CD4-positive, alpha-beta memory T cell (primary cell): ENCODE measurements at regions not wholly inside any gene's neighbourhood (a gene's known extent, or its start where the extent isn't known, plus 50 kb on each side); places are given as distances from the start of the nearest gene placed in this dataset.

ENCODE experiments used
- CTCF ChIA-PET: fragments of 350-600 bp; sonication (Branson Sonifier 250); formaldehyde crosslinking; loops from one replicate; lab custom pipeline; 2021; ENCODE audit warnings: inconsistent platforms; ENCODE audit not compliant: partially characterized antibody; lab: Charles Lee
- POLR2A ChIA-PET: fragments of 350-600 bp; sonication (Branson Sonifier 250); formaldehyde crosslinking; loops from one replicate; lab custom pipeline; 2021; ENCODE audit not compliant: partially characterized antibody; lab: Charles Lee
- DNase-seq, 5 donors: peaks; one replicate each; pipeline versions ENCODE4 v3.0.0 to v3.0.0-alpha.2; 2020 to 2022; ENCODE audit warnings: mixed read lengths in 1 of 5
- H3K27ac ChIP-seq: one replicate; pipeline ENCODE4 v1.7.0; 2013; ENCODE audit warnings: low read depth, low read length
- H3K27me3 ChIP-seq: 2 replicates; pipeline ENCODE4 v1.7.0; 2013; ENCODE audit warnings: mild to moderate bottlenecking, low read length, moderate library complexity; ENCODE audit not compliant: insufficient read depth
- H3K36me3 ChIP-seq: 2 replicates; pipeline ENCODE4 v1.7.0; 2013; ENCODE audit warnings: mild to moderate bottlenecking, low read length, moderate library complexity; ENCODE audit not compliant: insufficient read depth
- H3K4me1 ChIP-seq: 2 replicates; pipeline ENCODE4 v1.7.0; 2013; ENCODE audit warnings: mild to moderate bottlenecking, low read length, moderate library complexity; ENCODE audit not compliant: insufficient read depth
- H3K4me3 ChIP-seq, 2 donors: one replicate each; pipeline ENCODE4 v1.7.0; 2013; ENCODE audit warnings: low read length in 2 of 2, mild to moderate bottlenecking in 1 of 2
- H3K9me3 ChIP-seq, 2 donors: one replicate each; pipeline ENCODE4 v1.7.0; 2013; ENCODE audit warnings: low read length in 2 of 2, control low read depth in 1 of 2; ENCODE audit not compliant: control insufficient read depth in 1 of 2
- H3K27ac Mint-ChIP-seq, 7 donors: one replicate each; pipeline ENCODE4 v1.8.0; 2020 to 2021; ENCODE audit warnings: mixed read lengths in 7 of 7, mild to moderate bottlenecking in 6 of 7, inconsistent platforms in 3 of 7, moderate library complexity in 3 of 7
- H3K27me3 Mint-ChIP-seq, 2 donors: one replicate each; pipeline ENCODE4 v1.8.0; 2020 to 2021; ENCODE audit warnings: mixed read lengths in 2 of 2
- H3K36me3 Mint-ChIP-seq, 2 donors: one replicate each; pipeline ENCODE4 v1.8.0; 2020 to 2021; ENCODE audit warnings: mixed read lengths in 2 of 2, inconsistent platforms in 1 of 2, mild to moderate bottlenecking in 1 of 2
- H3K4me1 Mint-ChIP-seq, 4 donors: one replicate each; pipeline ENCODE4 v1.8.0; 2020 to 2021; ENCODE audit warnings: mixed read lengths in 4 of 4, mild to moderate bottlenecking in 1 of 4
- H3K4me3 Mint-ChIP-seq, 8 donors: one replicate each; pipeline ENCODE4 v1.8.0; 2020 to 2021; ENCODE audit warnings: mixed read lengths in 8 of 8, mild to moderate bottlenecking in 7 of 8, moderate library complexity in 6 of 8, inconsistent platforms in 3 of 8
- H3K9me3 Mint-ChIP-seq, 8 donors: one replicate each; pipeline ENCODE4 v1.8.0; 2020 to 2021; ENCODE audit warnings: mixed read lengths in 8 of 8, mild to moderate bottlenecking in 5 of 8, inconsistent platforms in 3 of 8, moderate library complexity in 1 of 8
- intact Hi-C: fragments of 100-400 bp; cut with micrococcal nuclease; formaldehyde crosslinking; loops from one replicate; pipeline ENCODE4 v1.15.1; 2023

DNA sequence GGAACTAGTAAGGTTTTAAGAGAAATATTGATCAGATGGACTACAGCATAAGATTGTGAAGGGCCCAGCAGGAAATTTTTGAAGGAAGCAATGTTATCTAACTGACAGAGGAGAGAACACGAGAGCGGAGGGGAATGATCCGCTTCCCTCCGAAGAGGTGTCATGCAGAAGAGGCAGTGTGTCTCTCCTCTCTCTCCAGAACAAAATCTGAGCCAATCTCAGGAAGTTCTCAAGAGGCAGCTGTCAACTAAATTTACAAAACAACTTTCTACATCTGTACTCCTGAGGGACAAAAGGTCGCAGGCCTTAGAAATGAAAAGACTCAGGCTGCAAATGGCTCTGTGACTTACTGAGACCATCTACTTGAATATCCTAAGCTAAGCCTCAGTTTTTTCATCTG lies 224.6 kb upstream of the CDH5 start:
- Histone ChIP-seq H3K4me3 (no peak overlapping the region), H3K27me3 (no peaks in the 10 kb centered on the region), H3K27ac (no peak overlapping the region), H3K4me1 (no peaks in the 10 kb centered on the region), H3K9me3 (no peaks in the 10 kb centered on the region), H3K36me3 (no peaks in the 10 kb centered on the region)
- H3K4me3 Mint-ChIP-seq: no peak overlapping the region
- peaks cover 11 to 12% of the 10 kb centered on the region in 2 donors for H3K27me3 Mint-ChIP-seq
- no peaks in the 10 kb centered on the region for H3K36me3 Mint-ChIP-seq
- CTCF ChIA-PET: no interaction called here
- no peak overlapping the region for H3K27ac Mint-ChIP-seq
- POLR2A ChIA-PET: no interaction called here
- H3K4me1 Mint-ChIP-seq: peaks cover 0 to 3% (median 0%) of the 10 kb centered on the region in 4 donors
- intact Hi-C loops: no loop called here
- DNase-seq: no peak
- H3K9me3 Mint-ChIP-seq: no peaks in the 10 kb centered on the region

DNA sequence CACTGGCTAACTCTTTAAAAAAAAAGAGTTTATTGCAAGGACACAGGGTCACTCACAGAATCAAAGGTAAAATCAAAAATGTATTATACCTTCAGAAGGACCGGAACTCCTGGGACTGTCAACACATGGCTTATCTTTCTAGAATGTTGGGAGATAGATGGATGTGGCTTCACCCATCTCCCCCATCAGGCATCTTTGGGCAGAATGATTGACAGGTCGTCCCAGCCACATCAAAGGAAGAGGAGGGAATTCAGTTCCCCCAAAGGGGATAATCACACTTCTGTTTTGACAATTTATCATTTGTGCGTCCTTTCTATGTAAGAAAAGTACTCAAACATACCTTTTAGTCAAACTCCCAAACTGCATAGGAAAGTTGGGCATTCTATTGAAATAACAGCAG lies 228.6 kb upstream of the CDH5 start:
- no peaks in the 10 kb centered on the region for H3K36me3 ChIP-seq
- H3K4me3 Mint-ChIP-seq: no peak overlapping the region
- H3K9me3 Mint-ChIP-seq: no peaks in the 10 kb centered on the region
- H3K4me1 Mint-ChIP-seq: no peaks in the 10 kb centered on the region
- ChIA-PET POLR2A (no interaction called here), CTCF (no interaction called here)
- no peaks in the 10 kb centered on the region for H3K9me3 ChIP-seq
- intact Hi-C loops: no loop called here
- no peak overlapping the region for H3K4me3 ChIP-seq
- no peaks in the 10 kb centered on the region for H3K36me3 Mint-ChIP-seq
- no peaks in the 10 kb centered on the region for H3K27me3 ChIP-seq
- no peak overlapping the region for H3K27ac Mint-ChIP-seq
- no peak for DNase-seq
- H3K27ac ChIP-seq: no peak overlapping the region
- H3K4me1 ChIP-seq: no peaks in the 10 kb centered on the region
- peaks cover 10 to 17% of the 10 kb centered on the region in 2 donors for H3K27me3 Mint-ChIP-seq

DNA sequence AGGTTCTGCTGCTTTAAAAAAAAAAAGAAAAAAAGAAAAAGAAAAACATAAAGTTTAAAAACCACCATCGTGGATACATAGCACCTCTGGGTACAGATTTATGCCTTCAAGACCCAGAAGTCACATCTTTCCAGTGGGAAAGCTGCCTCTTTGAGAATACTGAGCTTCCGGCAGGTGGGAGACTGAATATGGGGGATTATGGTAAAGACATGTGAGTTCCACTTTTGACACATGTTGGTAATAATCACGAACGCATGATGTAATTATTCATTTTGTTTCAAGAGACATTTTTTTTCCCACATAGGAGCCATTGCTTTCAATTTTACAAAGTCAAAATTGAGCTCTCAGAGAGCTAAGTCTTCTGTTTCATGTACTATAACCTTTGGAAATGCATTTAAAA lies 229.7 kb upstream of the CDH5 start:
- Mint-ChIP-seq H3K27me3 (peaks cover 5 to 20% of the 10 kb centered on the region in 2 donors), H3K27ac (no peak overlapping the region), H3K9me3 (no peaks in the 10 kb centered on the region), H3K36me3 (no peaks in the 10 kb centered on the region), H3K4me1 (no peaks in the 10 kb centered on the region), H3K4me3 (no peak overlapping the region)
- Histone ChIP-seq H3K4me3 (no peak overlapping the region), H3K4me1 (no peaks in the 10 kb centered on the region), H3K9me3 (no peaks in the 10 kb centered on the region), H3K27me3 (no peaks in the 10 kb centered on the region), H3K36me3 (no peaks in the 10 kb centered on the region), H3K27ac (no peak overlapping the region)
- intact Hi-C loops: no loop called here
- ChIA-PET POLR2A (no interaction called here), CTCF (no interaction called here)
- no peak for DNase-seq

DNA sequence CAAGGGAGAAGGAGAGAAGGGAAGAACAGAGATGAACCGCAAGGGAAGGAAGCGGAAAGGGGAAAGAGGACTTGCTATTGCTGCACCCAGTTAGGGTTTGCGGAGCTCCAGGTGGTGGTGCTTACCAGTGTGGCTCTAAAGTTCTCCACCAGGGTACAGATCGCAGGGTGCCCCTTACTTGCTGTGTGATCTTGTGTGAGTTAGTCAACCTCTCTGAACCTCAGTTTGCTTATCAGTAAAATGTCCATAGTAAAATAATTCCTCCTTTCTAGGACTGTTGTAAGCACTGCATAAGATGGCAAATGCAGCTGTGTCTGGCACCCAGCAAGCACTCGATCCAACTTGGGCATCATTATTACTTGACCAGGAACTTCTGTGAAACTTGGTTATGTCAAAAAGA lies 230.7 kb upstream of the CDH5 start:
- Histone ChIP-seq H3K27me3 (no peaks in the 10 kb centered on the region), H3K4me3 (no peak overlapping the region), H3K36me3 (no peaks in the 10 kb centered on the region), H3K27ac (no peak overlapping the region), H3K4me1 (no peaks in the 10 kb centered on the region), H3K9me3 (no peaks in the 10 kb centered on the region)
- DNase-seq: no peak
- intact Hi-C loops: no loop called here
- CTCF ChIA-PET: no interaction called here
- Mint-ChIP-seq H3K4me3 (no peak overlapping the region), H3K27ac (no peak overlapping the region), H3K9me3 (no peaks in the 10 kb centered on the region), H3K4me1 (no peaks in the 10 kb centered on the region), H3K36me3 (no peaks in the 10 kb centered on the region), H3K27me3 (peaks cover 8 to 13% of the 10 kb centered on the region in 2 donors)
- POLR2A ChIA-PET: no interaction called here

DNA sequence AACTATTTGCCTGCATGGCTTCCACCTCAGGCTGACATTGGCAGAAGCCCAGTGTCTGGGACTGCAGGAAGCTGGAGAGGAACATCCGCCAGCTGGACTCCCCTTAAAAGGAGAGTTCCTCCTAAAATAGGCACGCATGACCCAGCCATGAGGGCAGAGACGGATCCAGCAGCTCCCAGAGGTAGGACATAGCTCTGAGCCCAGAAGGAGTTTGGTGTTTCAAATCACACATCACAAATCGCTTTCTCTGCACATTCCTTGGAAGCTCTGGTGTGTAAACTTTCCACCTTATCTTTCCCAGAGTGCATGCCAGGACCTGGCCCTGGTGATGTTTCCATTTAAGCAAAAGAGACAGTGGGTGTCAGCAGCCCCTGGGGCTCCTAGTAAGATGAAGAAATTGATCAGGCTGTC lies 231.1 kb upstream of the CDH5 start:
- no peak overlapping the region for H3K27ac ChIP-seq
- H3K4me3 Mint-ChIP-seq: no peak overlapping the region
- DNase-seq: no peak
- no peak overlapping the region for H3K4me3 ChIP-seq
- peaks cover 8 to 13% of the 10 kb centered on the region in 2 donors for H3K27me3 Mint-ChIP-seq
- H3K9me3 Mint-ChIP-seq: no peaks in the 10 kb centered on the region
- no peak overlapping the region for H3K27ac Mint-ChIP-seq
- intact Hi-C loops: no loop called here
- H3K36me3 ChIP-seq: no peaks in the 10 kb centered on the region
- ChIA-PET POLR2A (no interaction called here), CTCF (no interaction called here)
- H3K27me3 ChIP-seq: no peaks in the 10 kb centered on the region
- no peaks in the 10 kb centered on the region for H3K9me3 ChIP-seq
- H3K4me1 ChIP-seq: no peaks in the 10 kb centered on the region
- H3K4me1 Mint-ChIP-seq: no peaks in the 10 kb centered on the region
- no peaks in the 10 kb centered on the region for H3K36me3 Mint-ChIP-seq

DNA sequence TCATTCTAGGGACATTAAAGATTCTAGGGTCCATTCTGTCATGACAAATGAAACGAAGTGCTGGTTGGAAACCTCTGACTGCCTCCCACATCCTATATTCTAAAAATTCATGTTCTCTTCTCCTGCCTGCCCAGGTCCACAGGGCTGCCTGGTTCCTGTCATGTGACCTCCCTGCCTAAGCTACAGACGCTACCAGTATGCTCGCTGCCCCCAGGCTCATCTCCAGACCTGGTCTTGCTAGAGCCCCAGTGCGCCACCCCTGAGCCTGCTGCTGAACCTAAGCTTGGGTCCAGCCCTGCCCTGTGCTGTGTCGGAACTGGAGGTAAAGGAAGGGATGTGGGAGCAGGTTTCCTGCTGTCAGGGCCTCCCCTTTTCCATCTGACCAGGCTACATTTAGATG lies 231.6 kb upstream of the CDH5 start:
- Mint-ChIP-seq H3K9me3 (no peaks in the 10 kb centered on the region), H3K4me1 (no peaks in the 10 kb centered on the region), H3K27ac (no peak overlapping the region), H3K36me3 (no peaks in the 10 kb centered on the region), H3K27me3 (peaks cover 9 to 13% of the 10 kb centered on the region in 2 donors), H3K4me3 (no peak overlapping the region)
- DNase-seq: no peak
- H3K27ac ChIP-seq: no peak overlapping the region
- no peaks in the 10 kb centered on the region for H3K36me3 ChIP-seq
- H3K4me1 ChIP-seq: no peaks in the 10 kb centered on the region
- CTCF ChIA-PET: no interaction called here
- no peak overlapping the region for H3K4me3 ChIP-seq
- H3K27me3 ChIP-seq: no peaks in the 10 kb centered on the region
- POLR2A ChIA-PET: no interaction called here
- intact Hi-C loops: no loop called here
- H3K9me3 ChIP-seq: no peaks in the 10 kb centered on the region

DNA sequence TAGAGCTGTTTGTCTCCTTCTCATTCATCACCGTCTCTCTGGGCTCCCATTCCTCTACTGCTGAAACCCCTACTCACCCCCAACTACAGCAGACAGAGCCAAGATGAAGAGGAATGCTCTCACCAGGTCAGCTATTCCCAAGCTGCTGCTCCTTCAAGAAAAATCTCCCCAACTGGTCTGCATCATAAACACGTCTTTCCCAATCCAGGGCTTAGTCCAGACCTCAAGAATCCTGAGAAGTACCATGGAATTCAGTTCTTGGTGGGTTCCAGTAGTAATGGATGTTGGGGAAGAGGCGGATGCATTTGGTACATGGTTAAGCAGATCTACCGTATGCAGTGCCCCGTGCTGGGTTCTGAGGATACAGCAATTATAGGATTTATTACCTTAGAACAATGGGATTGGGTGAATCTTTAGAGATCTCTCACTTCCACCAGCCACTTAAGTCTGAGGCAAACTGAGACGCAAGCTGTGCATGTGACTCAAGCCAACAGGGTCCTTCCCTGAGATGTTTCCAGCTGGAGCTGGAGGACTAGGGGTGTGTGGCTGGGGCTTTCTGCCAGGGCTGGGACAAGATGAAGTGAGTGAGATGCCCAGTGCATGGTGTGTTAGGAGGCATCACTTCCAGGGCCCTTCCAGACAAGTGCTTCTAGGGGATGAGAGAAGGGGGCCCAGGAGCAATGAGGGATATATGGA lies 232.7 kb upstream of the CDH5 start:
- Mint-ChIP-seq H3K9me3 (no peaks in the 10 kb centered on the region), H3K4me3 (no peak overlapping the region), H3K27ac (peak overlapping the region in 1 of 7 donors; percentile 80), H3K36me3 (no peaks in the 10 kb centered on the region), H3K4me1 (no peaks in the 10 kb centered on the region), H3K27me3 (peaks cover 11 to 17% of the 10 kb centered on the region in 2 donors)
- no peaks in the 10 kb centered on the region for H3K9me3 ChIP-seq
- no peaks in the 10 kb centered on the region for H3K27me3 ChIP-seq
- intact Hi-C loops: no loop called here
- H3K27ac ChIP-seq: no peak overlapping the region
- no peaks in the 10 kb centered on the region for H3K4me1 ChIP-seq
- no peaks in the 10 kb centered on the region for H3K36me3 ChIP-seq
- POLR2A ChIA-PET: no interaction called here
- CTCF ChIA-PET: no interaction called here
- no peak for DNase-seq
- no peak overlapping the region for H3K4me3 ChIP-seq

DNA sequence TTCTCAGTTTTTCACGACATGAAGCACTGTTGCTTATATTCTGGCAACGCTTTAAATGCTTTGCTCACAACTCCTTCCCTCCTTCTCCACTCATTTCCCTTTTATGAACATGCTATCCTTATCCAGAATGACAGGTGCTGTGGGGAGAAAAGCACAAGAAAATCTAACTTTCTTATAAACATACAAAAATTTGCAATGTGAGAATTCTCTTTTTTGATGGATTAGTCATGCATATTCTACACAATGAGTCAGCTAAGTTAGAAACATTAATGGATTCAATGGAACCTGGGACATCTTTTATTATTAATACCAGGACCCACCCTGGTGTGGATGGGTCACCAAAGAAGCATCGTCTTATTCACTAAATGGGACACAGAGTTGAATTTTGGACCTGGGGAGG lies 234.6 kb upstream of the CDH5 start:
- peaks cover 0 to 8% (median 0%) of the 10 kb centered on the region in 4 donors for H3K4me1 Mint-ChIP-seq
- no peaks in the 10 kb centered on the region for H3K9me3 ChIP-seq
- no peak for DNase-seq
- no peak overlapping the region for H3K27ac ChIP-seq
- no peak overlapping the region for H3K4me3 Mint-ChIP-seq
- H3K27me3 ChIP-seq: peaks cover 9% of the 10 kb centered on the region
- no peak overlapping the region for H3K4me3 ChIP-seq
- H3K36me3 ChIP-seq: no peaks in the 10 kb centered on the region
- peak overlapping the region in 1 of 7 donors; percentile 22 for H3K27ac Mint-ChIP-seq
- no peaks in the 10 kb centered on the region for H3K4me1 ChIP-seq
- intact Hi-C loops: no loop called here
- H3K36me3 Mint-ChIP-seq: no peaks in the 10 kb centered on the region
- ChIA-PET CTCF (no interaction called here), POLR2A (no interaction called here)
- peaks cover 28 to 34% of the 10 kb centered on the region in 2 donors for H3K27me3 Mint-ChIP-seq
- no peaks in the 10 kb centered on the region for H3K9me3 Mint-ChIP-seq
